A549 (cell line): ENCODE measurements at regions not wholly inside any gene's neighbourhood (a gene's known extent, or its start where the extent isn't known, plus 50 kb on each side); places are given as distances from the start of the nearest gene placed in this dataset.

Source experiments
- EHMT2 ChIP-seq: fragments of 200-600 bp; sonication (generic); IDR thresholded peaks from 2 replicates; pipeline ENCODE4 v1.6.1; 2016; ENCODE audit warnings: antibody characterized with exemption, low read depth, mild to moderate bottlenecking, moderate library complexity
- FOXS1 ChIP-seq: fragments of 250-450 bp; sonication (Bioruptor Pico); IDR thresholded peaks from 2 replicates; pipeline ENCODE4 v1.5.0; 2020; ENCODE audit warnings: mild to moderate bottlenecking, moderate library complexity
- POLR2A ChIP-seq: IDR thresholded peaks from 2 replicates; pipeline ENCODE4 v1.6.1; 2012; ENCODE audit warnings: mild to moderate bottlenecking, low read length
- SMC3 ChIP-seq: fragments of >200 bp; sonication (Bioruptor Twin); formaldehyde crosslinking; IDR thresholded peaks from 3 replicates; pipeline ENCODE4 v1.6.1; 2018; ENCODE audit warnings: inconsistent platforms
- TF ChIP-seq, protein P1 (sequence below): IDR thresholded peaks from 2 replicates; pipeline ENCODE4 v1.6.1; 2012

GRCh38 chr5:160921423-160922285 lies 69.6 kb upstream of the ATP10B start:
- TF ChIP-seq, protein P1, sequence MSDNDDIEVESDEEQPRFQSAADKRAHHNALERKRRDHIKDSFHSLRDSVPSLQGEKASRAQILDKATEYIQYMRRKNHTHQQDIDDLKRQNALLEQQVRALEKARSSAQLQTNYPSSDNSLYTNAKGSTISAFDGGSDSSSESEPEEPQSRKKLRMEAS: no peak
- no peak for TF ChIP-seq FOXS1 (CRISPR knock-in tag)
- no peak for TF ChIP-seq SMC3
- no peak for TF ChIP-seq POLR2A
- no peak for TF ChIP-seq EHMT2
